Astrocyte (in vitro differentiated cells and primary cell): ENCODE measurements at regions not wholly inside any gene's neighbourhood (a gene's known extent, or its start where the extent isn't known, plus 50 kb on each side); places are given as distances from the start of the nearest gene placed in this dataset.

ENCODE experiments used
- DNase-seq: peaks from one replicate; pipeline ENCODE4 v3.0.0-alpha.2; 2010; ENCODE audit warnings: low read depth
- FAIRE-seq: peaks from 2 replicates; lab custom pipeline; 2011; peaks lifted over from hg19 to GRCh38; lab: Jason Lieb, UNC
- H2AFZ ChIP-seq: 2 replicates; pipeline ENCODE4 v1.6.0; 2012; ENCODE audit warnings: low read depth, low read length, inconsistent platforms
- H3K27ac ChIP-seq: 2 replicates; pipeline ENCODE4 v1.5.1; 2011; ENCODE audit warnings: low read depth, low read length, inconsistent platforms
- H3K27me3 ChIP-seq: 2 replicates; pipeline ENCODE4 v1.6.0; 2011; ENCODE audit warnings: low read length, inconsistent platforms; ENCODE audit not compliant: insufficient read depth
- H3K36me3 ChIP-seq: 2 replicates; pipeline ENCODE4 v1.5.1; 2011; ENCODE audit warnings: low read length, inconsistent platforms; ENCODE audit not compliant: insufficient read depth
- H3K4me1 ChIP-seq: 2 replicates; pipeline ENCODE4 v1.5.1; 2011; ENCODE audit warnings: low read length, inconsistent platforms; ENCODE audit not compliant: insufficient read depth
- H3K4me2 ChIP-seq: 2 replicates; pipeline ENCODE4 v1.6.0; 2012; ENCODE audit warnings: low read length, inconsistent platforms
- H3K4me3 ChIP-seq: 2 replicates; pipeline ENCODE4 v1.5.1; 2011; ENCODE audit warnings: low read depth, mild to moderate bottlenecking, low read length, inconsistent platforms; ENCODE audit not compliant: insufficient read depth
- H3K79me2 ChIP-seq: 2 replicates; pipeline ENCODE4 v1.6.0; 2012; ENCODE audit warnings: mild to moderate bottlenecking, low read length, inconsistent platforms; ENCODE audit not compliant: insufficient read depth
- H3K9ac ChIP-seq: 2 replicates; pipeline ENCODE4 v1.6.0; 2012; ENCODE audit warnings: mild to moderate bottlenecking, low read length, inconsistent platforms
- H3K9me3 ChIP-seq: 2 replicates; pipeline ENCODE4 v1.5.1; 2012; ENCODE audit warnings: low read depth, mild to moderate bottlenecking, low read length, inconsistent platforms; ENCODE audit not compliant: insufficient read depth
- H4K20me1 ChIP-seq: 2 replicates; pipeline ENCODE4 v1.6.0; 2012; ENCODE audit warnings: low read length, inconsistent platforms; ENCODE audit not compliant: insufficient read depth
- H3K27ac Mint-ChIP-seq: one replicate; pipeline ENCODE4 v1.8.0; 2021; ENCODE audit warnings: mild to moderate bottlenecking, mixed read lengths; ENCODE audit not compliant: unreplicated experiment
- H3K27me3 Mint-ChIP-seq: one replicate; pipeline ENCODE4 v1.8.0; 2021; ENCODE audit warnings: low read depth, mixed read lengths; ENCODE audit not compliant: unreplicated experiment
- H3K36me3 Mint-ChIP-seq: one replicate; pipeline ENCODE4 v1.8.0; 2021; ENCODE audit warnings: low read depth, mixed read lengths; ENCODE audit not compliant: unreplicated experiment
- H3K4me1 Mint-ChIP-seq: one replicate; pipeline ENCODE4 v1.8.0; 2021; ENCODE audit warnings: low read depth, mixed read lengths; ENCODE audit not compliant: unreplicated experiment
- H3K4me3 Mint-ChIP-seq: one replicate; pipeline ENCODE4 v1.8.0; 2021; ENCODE audit warnings: mild to moderate bottlenecking, moderate library complexity, mixed read lengths; ENCODE audit not compliant: unreplicated experiment
- H3K9me3 Mint-ChIP-seq: one replicate; pipeline ENCODE4 v1.8.0; 2021; ENCODE audit warnings: mild to moderate bottlenecking, mixed read lengths; ENCODE audit not compliant: unreplicated experiment
- EZH2 ChIP-seq: IDR thresholded peaks from 2 replicates; pipeline ENCODE4 v1.6.1; 2012; ENCODE audit warnings: mild to moderate bottlenecking, low read length, inconsistent platforms; ENCODE audit not compliant: insufficient read depth
- TF ChIP-seq, protein P1 (sequence below): IDR thresholded peaks from 2 replicates; pipeline ENCODE4 v1.5.1; 2011; ENCODE audit warnings: low read depth, mild to moderate bottlenecking, inconsistent platforms, low read length, moderate library complexity; ENCODE audit not compliant: insufficient read depth

DNA sequence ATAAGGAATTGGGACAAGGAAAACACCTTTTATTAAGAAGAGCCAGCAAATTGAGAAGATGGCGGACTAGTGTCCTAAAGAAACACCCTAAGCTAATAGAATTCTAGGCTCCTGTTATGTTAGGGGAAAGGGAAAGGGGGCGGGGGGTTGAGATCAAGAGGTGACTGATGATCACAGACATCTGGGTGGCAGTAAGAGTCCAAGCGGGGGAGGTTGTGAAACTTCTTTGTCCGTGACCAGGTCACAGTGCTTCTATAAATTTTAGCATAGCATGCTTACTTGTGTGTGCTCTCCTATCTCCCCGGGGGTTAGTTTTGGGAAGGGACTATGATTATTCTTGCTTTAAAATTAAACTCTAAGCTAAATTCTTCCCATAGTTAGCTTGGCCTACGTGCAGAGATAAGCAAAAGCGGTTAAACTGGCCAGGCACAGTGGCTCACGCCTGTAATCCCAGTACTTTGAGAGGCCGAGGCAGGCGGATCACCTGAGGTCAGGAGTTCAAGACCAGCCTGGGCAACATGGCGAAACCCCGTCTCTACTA is 262.1 kb downstream of the SKIDA1 start:
- no peaks in the 10 kb centered on the region for H3K36me3 Mint-ChIP-seq
- no peak overlapping the region for H3K9ac ChIP-seq
- FAIRE-seq (no peak), DNase-seq (no peak)
- H3K4me1 ChIP-seq: no peaks in the 10 kb centered on the region
- no peak overlapping the region for H3K4me3 Mint-ChIP-seq
- H3K4me3 ChIP-seq: no peak overlapping the region
- no peak overlapping the region for H3K27ac ChIP-seq
- H3K27me3 ChIP-seq: no peaks in the 10 kb centered on the region
- TF ChIP-seq, protein P1, sequence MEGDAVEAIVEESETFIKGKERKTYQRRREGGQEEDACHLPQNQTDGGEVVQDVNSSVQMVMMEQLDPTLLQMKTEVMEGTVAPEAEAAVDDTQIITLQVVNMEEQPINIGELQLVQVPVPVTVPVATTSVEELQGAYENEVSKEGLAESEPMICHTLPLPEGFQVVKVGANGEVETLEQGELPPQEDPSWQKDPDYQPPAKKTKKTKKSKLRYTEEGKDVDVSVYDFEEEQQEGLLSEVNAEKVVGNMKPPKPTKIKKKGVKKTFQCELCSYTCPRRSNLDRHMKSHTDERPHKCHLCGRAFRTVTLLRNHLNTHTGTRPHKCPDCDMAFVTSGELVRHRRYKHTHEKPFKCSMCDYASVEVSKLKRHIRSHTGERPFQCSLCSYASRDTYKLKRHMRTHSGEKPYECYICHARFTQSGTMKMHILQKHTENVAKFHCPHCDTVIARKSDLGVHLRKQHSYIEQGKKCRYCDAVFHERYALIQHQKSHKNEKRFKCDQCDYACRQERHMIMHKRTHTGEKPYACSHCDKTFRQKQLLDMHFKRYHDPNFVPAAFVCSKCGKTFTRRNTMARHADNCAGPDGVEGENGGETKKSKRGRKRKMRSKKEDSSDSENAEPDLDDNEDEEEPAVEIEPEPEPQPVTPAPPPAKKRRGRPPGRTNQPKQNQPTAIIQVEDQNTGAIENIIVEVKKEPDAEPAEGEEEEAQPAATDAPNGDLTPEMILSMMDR: no peak
- no peak for TF ChIP-seq EZH2
- H3K9me3 ChIP-seq: no peaks in the 10 kb centered on the region
- H3K4me2 ChIP-seq: no peak overlapping the region
- H2AFZ ChIP-seq: no peak overlapping the region
- no peaks in the 10 kb centered on the region for H3K9me3 Mint-ChIP-seq
- H3K4me1 Mint-ChIP-seq: peaks cover 15% of the 10 kb centered on the region
- no peaks in the 10 kb centered on the region for H4K20me1 ChIP-seq
- no peaks in the 10 kb centered on the region for H3K79me2 ChIP-seq
- no peaks in the 10 kb centered on the region for H3K36me3 ChIP-seq
- H3K27ac Mint-ChIP-seq: no peak overlapping the region
- no peaks in the 10 kb centered on the region for H3K27me3 Mint-ChIP-seq

DNA sequence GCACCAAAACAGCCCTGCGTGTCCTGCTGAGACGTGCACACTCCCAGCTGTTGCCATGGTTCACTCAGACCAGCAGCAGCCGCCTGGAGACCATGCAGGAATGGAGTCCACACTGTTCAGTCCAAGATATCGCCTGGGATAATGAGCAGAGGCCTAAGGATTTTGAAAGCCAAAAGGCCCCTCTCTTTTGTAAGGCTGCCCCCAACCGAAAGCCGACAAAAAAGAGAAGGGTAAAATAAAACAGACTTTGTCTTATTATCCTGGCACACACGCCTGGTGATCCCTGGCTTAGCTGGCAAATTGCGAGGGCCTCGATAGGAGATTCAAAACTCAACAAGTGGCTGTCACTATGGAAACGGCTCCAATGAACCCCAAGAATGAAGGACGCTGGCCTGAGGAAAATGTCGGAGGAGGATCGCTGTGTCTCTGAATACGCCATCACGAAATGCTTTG is 263.6 kb downstream of the SKIDA1 start:
- no peaks in the 10 kb centered on the region for H3K36me3 Mint-ChIP-seq
- no peak overlapping the region for H3K9ac ChIP-seq
- H3K4me3 Mint-ChIP-seq: no peak overlapping the region
- H3K4me1 ChIP-seq: no peaks in the 10 kb centered on the region
- no peaks in the 10 kb centered on the region for H3K79me2 ChIP-seq
- H3K27ac ChIP-seq: no peak overlapping the region
- H3K9me3 Mint-ChIP-seq: no peaks in the 10 kb centered on the region
- H3K9me3 ChIP-seq: no peaks in the 10 kb centered on the region
- peak overlapping the region; percentile 46 for H2AFZ ChIP-seq
- peaks cover 15% of the 10 kb centered on the region for H3K4me1 Mint-ChIP-seq
- FAIRE-seq (no peak), DNase-seq (no peak)
- TF ChIP-seq, protein P1: no peak
- no peak for TF ChIP-seq EZH2
- no peaks in the 10 kb centered on the region for H3K27me3 Mint-ChIP-seq
- H3K4me2 ChIP-seq: peak overlapping the region; percentile 15
- no peak overlapping the region for H3K27ac Mint-ChIP-seq
- no peaks in the 10 kb centered on the region for H3K27me3 ChIP-seq
- H3K4me3 ChIP-seq: no peak overlapping the region
- H3K36me3 ChIP-seq: no peaks in the 10 kb centered on the region
- no peaks in the 10 kb centered on the region for H4K20me1 ChIP-seq

DNA sequence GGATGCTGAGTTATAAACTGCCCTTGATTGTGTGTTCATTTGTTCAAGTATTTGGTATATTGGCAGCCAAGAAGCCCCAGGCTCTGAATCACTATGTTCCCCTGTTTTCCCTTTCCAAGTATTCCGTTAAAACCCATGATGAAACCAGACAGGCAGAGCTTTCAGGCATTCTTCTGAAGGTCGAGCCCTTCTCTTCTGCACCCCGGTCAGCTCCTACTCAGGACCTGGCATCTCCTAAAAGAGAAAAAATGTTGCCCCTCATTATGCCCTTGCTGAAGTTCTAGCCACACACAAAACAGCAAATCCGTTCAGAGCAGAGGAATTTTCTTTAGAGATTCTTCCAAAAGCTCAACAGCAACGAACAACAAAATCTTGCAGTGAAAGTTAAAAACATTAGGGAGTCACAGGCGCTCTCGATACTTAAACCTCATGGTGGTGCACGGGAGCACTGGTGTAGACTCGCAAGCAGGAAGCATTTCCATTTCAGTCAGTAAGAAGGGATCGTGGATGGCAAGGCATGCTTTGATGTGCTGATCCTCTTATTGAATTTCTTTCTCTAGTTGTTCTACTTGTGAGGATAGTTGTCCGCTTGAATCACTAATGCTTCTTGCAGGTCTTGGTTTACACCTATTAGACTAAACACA is 264.9 kb downstream of the SKIDA1 start:
- FAIRE-seq: no peak
- Histone ChIP-seq H3K36me3 (no peaks in the 10 kb centered on the region), H2AFZ (peak overlapping the region; percentile 42), H3K27me3 (no peaks in the 10 kb centered on the region), H3K9ac (no peak overlapping the region), H4K20me1 (no peaks in the 10 kb centered on the region), H3K4me1 (no peaks in the 10 kb centered on the region), H3K4me2 (no peak overlapping the region), H3K9me3 (no peaks in the 10 kb centered on the region), H3K79me2 (no peaks in the 10 kb centered on the region), H3K27ac (no peak overlapping the region), H3K4me3 (no peak overlapping the region)
- H3K4me3 Mint-ChIP-seq: no peak overlapping the region
- no peak for TF ChIP-seq EZH2
- TF ChIP-seq, protein P1: no peak
- DNase-seq: no peak
- H3K27me3 Mint-ChIP-seq: no peaks in the 10 kb centered on the region
- H3K9me3 Mint-ChIP-seq: no peaks in the 10 kb centered on the region
- H3K27ac Mint-ChIP-seq: no peak overlapping the region
- no peaks in the 10 kb centered on the region for H3K36me3 Mint-ChIP-seq
- H3K4me1 Mint-ChIP-seq: peaks cover 11% of the 10 kb centered on the region
